AG04450 (cell line): ENCODE measurements at regions not wholly inside any gene's neighbourhood (a gene's known extent, or its start where the extent isn't known, plus 50 kb on each side); places are given as distances from the start of the nearest gene placed in this dataset. TPM values are rescaled to one million over a fixed set of nuclear protein-coding genes. Genes with fewer than 3 reads are reported as not detected.

Experiments
- CTCF ChIA-PET: fragments of 300-600, 350-600 bp; formaldehyde crosslinking; extraction: SDS; loops from one replicate; lab custom pipeline; 2022; ENCODE audit warnings: antibody characterized with exemption, inconsistent platforms; lab: Charles Lee
- POLR2A ChIA-PET: fragments of 350-600 bp; formaldehyde crosslinking; extraction: SDS; loops from one replicate; lab custom pipeline; 2021; ENCODE audit warnings: antibody characterized with exemption, inconsistent platforms; lab: Yijun Ruan, JAX
- DNase-seq: peaks from one replicate; pipeline ENCODE4 v3.0.0-alpha.2; 2011; ENCODE audit warnings: low read depth, low spot score
- H3K27ac ChIP-seq: one replicate; pipeline ENCODE4 v1.5.1; 2012; ENCODE audit warnings: low read depth, low read length, control low read depth
- H3K27me3 ChIP-seq: one replicate; pipeline ENCODE4 v1.6.0; 2012; ENCODE audit warnings: low read length; ENCODE audit not compliant: control insufficient read depth, insufficient read depth
- H3K4me3 ChIP-seq: 2 replicates; pipeline ENCODE4 v1.5.1; 2011; ENCODE audit warnings: mild to moderate bottlenecking, low read depth, low read length, control low read depth
- H3K9me3 ChIP-seq: 2 replicates; pipeline ENCODE4 v1.5.1; 2012; ENCODE audit warnings: low read length; ENCODE audit not compliant: control insufficient read depth, insufficient read depth
- small RNA-seq: library from RNA; depleted of rRNA; stranded (forward); fragments of <200 nt; gene quantifications from one replicate; pipeline ENCODE3, GENCODE V24; 2012; ENCODE audit warnings: low read depth; ENCODE audit not compliant: insufficient read length
- TF ChIP-seq, protein P1 (sequence below): IDR thresholded peaks from 2 replicates; pipeline ENCODE4 v1.5.1; 2011; ENCODE audit warnings: low read depth, low read length, control low read depth, inconsistent platforms

DNA sequence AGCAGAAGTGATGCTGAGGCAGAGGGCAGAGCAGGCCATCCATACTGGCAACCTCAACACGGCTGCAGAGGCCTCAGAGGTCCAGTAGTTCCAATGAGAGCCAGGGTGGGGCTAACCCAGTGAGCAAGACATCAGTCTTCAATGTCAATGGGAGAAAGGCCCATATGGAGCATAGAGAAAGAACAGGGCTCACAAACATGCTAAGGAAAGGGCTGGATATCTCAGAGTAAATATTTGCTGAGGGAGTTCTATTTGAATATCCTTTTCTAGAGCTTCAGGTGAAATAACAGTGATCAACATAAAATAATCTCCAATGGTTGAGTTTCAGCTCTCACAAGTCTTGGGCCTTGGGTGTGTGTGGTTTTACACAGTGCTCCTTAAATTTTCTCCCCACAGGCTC, 50.8 kb upstream of the CCDC90B start:
- TF ChIP-seq, protein P1, sequence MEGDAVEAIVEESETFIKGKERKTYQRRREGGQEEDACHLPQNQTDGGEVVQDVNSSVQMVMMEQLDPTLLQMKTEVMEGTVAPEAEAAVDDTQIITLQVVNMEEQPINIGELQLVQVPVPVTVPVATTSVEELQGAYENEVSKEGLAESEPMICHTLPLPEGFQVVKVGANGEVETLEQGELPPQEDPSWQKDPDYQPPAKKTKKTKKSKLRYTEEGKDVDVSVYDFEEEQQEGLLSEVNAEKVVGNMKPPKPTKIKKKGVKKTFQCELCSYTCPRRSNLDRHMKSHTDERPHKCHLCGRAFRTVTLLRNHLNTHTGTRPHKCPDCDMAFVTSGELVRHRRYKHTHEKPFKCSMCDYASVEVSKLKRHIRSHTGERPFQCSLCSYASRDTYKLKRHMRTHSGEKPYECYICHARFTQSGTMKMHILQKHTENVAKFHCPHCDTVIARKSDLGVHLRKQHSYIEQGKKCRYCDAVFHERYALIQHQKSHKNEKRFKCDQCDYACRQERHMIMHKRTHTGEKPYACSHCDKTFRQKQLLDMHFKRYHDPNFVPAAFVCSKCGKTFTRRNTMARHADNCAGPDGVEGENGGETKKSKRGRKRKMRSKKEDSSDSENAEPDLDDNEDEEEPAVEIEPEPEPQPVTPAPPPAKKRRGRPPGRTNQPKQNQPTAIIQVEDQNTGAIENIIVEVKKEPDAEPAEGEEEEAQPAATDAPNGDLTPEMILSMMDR = no peak
- Histone ChIP-seq H3K9me3 (no peaks in the 10 kb centered on the region), H3K27ac (no peak overlapping the region), H3K4me3 (no peak overlapping the region), H3K27me3 (no peaks in the 10 kb centered on the region)
- ChIA-PET POLR2A (no interaction called here), CTCF (no interaction called here)
- DNase-seq = no peak

Small RNAs in the stretch of these regions (small RNA-seq; reads per million reads assigned to genes)
- gene RF01974 = not detected
